ENCODE measurements at regions not wholly inside any gene's neighbourhood (a gene's known extent, or its start where the extent isn't known, plus 50 kb on each side); places are given as distances from the start of the nearest gene placed in this dataset.

- no peak for DNase-seq (ENCODE audit: low read depth in 4 of 4, low spot score in 3 of 4)
Observed at GRCh38 chr16:17529982-17530760, 59.4 kb upstream of the XYLT1 start.

GRCh38 chr16:17526956-17527937, 56.5 kb upstream of the XYLT1 start:
- no peak for DNase-seq (ENCODE audit: low read depth in 4 of 4, low spot score in 3 of 4)

GRCh38 chr16:17524656-17525055, 53.9 kb upstream of the XYLT1 start:
- no peak for DNase-seq (ENCODE audit: low read depth in 4 of 4, low spot score in 3 of 4)

- DNase-seq (ENCODE audit: low read depth in 4 of 4, low spot score in 3 of 4), result no peak
Observed at GRCh38 chr16:17520561-17520960, 49.8 kb upstream of the XYLT1 start.

All from right renal pelvis (tissue), 4 donors.